SIG-M5 (cell line): ENCODE measurements at regions not wholly inside any gene's neighbourhood (a gene's known extent, or its start where the extent isn't known, plus 50 kb on each side); places are given as distances from the start of the nearest gene placed in this dataset.
"Not testable (repeated sequence)": the region's sequence is repeated elsewhere in the genome, so short reads cannot be mapped to it uniquely, and the experiment has no call there.

ENCODE experiments used
- DNase-seq: peaks from one replicate; lab custom pipeline; 2025; lab: John Stamatoyannopoulos, UW

DNA sequence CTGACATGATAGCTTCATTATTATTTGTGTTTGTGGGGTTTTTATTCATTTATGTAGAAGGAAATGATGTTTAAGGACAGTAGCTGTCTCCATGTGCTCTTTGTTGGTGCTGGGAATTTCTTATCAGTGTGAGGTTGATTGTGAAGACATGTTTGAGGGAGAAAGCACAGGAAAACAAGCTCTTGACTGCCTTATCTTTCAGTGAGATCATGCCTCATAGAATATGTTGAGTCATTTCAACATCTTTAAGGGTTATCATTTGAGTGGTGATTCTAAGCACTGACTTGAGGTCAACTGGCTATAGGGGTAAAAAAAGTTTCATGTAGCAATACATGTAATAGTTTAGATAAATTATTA is 405.1 kb upstream of the ADAMTS5 start:
- no peak for DNase-seq

DNA sequence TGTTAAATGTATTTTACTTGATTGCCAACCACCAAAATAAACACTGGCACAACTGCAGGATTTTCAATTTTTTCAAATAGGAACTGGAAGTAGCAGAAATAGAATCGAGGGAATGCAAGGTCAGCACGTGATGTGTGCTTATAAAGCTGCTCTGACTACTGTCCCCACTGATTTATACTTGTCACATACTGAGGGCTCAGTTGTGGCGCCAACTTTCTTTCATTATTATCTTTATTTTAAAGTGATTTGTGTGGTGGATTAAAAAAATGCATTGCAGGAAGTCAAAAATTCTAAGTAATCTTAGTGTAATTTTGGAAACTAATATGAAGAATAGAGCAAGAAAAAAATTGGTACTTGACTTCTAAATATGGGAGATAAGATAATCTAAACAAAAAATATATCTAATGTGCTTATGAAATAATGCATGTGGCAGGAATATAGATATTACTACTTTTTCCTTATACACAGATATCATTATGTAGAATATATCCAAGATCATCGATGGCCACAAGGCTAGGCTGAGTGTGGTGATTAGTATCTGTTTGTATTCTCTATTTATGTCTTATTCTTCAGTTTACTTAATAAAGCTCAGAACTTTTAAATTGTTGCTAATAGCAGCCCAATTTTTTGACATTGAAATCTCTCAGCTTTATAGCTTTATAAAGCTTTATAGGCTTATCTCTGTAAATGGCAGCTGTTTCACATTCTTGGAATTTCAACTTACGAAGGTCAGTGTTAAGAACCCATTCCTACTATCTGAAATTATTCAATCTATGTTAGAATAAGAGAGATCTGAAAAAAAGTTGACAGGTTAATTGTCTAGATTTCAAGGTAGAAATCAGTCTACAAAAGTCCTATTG is 404.5 kb upstream of the ADAMTS5 start:
- no peak for DNase-seq

DNA sequence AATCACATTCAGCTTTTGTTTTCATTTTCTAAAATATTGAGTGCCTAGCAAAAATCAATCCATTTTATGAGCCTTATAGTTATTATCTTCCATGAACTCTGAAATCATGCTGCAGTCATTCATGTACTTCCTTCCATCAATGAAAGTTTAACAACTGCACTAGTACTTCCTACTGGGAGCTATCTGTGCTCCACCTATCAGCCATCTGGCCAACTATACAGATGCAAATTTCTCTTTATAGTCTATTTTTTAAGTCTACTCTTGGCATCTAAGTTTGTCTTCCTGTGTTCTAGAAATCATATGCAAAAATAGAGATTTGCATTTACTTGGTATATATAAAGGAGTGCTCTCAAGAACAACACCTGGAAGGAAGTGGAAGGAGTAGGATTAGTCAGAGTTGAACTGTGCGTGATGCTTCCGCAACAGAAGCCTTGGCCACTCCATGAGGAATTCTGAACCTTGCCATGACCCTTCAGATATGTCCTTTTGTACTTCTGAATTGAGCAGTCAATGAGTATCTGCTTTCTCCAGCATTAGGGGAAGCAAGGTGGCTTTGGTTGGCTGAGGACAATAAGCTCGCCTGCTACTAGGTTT is 403.2 kb upstream of the ADAMTS5 start:
- DNase-seq: no peak

DNA sequence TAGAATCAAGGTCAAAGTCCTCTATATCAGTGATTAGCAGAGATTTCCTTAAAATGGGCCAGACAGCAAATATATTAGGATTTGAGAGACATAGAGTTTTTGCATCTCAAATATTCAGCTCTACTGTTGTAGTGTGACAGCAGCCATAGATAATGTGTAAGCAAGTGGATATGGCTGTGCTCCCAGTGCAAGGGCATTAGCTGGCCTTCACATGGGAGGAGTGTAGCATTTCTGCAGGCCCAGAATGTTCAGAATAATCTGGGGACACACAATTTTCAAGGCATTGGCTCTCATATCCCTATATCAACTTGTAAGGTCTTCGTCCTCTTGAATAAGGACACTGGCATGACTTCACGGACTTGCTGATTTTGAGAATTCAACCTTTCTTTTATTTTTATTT is 402.3 kb upstream of the ADAMTS5 start:
- DNase-seq: no peak

DNA sequence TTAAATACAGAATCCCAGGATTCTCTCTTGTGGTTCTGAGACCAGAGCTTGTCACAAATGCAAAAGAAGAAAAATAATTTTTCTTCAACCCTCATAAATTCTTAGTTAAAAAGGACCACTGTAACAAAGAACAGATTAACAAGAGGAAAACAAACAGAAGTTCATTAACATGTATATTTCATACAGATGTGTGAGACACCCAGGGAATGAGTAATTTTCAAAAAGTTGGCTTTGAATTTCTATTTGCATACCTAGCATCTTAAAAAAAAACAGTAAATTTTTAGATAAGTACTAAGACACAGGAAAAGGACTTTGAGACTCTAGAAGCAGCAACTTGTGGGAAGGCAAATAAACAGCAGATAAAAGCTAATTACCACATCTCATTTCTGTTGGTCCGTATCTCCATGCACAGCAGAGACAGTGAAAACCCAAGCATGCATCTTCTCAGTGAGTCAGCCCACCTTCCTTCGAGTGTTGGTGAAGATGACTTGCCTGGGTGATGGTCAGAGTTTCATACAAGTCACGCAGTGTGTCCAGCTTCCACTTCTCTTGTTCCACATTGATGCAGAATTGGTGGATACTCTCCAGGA is 399.9 kb upstream of the ADAMTS5 start:
- no peak for DNase-seq

DNA sequence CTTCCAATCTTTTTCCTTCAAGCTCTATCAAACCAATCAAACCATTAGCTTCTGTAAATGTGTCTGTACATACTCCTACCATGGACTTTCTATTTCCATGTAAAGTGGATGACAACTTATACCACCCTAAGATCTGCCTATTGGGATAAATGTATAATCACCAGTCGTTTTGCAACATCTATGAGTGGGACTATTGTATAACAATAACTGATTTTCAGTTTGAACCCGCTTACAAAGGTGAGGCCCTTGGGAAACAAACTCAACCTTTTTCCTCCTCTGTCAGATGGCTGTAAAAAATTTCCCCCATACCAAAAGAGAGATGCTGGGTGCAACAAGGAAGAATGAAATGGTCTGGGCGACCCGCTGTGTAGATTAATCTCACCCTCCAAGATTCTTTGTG is 399.1 kb upstream of the ADAMTS5 start:
- no peak for DNase-seq

DNA sequence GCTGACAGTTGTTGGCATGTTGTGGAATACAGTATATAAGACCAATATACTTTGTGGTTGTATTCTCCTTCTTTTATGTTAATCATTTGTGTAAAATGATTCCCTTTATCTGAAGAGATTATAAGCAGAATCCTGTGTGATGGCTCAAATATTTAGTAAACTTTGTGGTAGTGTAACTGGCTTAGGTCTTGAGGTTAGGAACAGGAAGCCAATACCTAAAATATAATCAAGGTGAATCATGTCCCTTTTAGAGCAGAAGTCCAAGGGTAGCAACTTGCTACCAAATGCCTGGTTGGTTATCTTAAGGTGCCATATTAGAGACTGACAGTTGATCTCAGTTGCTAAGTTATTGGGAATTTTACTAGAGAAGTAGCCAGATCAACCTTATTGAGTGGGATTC is 398.5 kb upstream of the ADAMTS5 start:
- no peak for DNase-seq

DNA sequence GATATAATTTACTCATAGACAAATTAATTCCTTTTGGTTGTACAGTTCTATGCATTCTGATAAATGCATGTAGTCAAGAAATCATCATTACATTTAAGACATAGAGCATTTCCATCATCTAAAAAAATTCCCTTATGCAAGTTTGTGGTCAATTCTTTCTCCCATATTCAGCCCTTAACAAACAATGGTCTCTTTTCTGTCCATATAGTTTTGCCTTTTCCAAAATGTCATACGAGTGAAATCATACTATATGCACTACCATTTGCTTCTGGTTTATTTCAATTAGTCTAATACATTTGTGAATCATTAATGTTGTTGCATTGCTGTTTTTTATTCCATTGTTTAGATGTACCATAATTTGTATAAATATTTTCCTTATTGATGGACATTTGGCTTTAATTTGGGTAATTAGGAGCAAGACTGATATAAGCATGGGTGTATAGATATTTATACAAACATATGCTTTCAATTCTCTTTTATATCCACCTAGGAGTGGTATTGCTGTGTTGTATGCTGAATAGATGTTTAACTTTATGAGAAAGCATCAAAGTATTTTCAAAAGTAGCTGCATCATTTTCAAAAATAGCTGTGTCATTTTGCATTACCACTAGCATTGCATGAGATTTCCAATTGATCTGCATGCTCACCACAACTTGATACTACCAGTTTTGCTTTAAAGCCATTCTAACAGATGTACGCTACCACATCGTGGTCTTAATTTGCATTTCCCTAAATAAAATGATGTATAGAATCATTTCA is 397.0 kb upstream of the ADAMTS5 start:
- no peak for DNase-seq

DNA sequence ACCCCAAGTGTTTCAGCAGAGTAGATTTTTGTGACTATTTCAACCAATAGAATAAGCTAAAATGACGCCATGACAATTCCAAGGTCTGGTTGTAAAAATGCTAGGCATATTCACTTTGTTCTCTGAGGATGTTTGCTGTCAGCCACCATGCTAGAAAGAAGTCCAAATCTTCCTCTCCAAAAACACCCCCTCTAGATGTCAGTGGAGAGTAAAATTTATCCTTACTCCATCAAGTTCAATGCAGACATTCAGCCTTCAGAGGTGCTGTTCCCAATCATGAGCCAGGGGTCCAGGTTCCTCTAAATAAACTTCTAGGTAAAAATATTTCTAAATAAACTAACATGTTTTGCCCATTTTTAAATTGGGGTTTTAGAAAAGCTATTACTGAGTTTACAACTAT is 395.4 kb upstream of the ADAMTS5 start:
- DNase-seq: no peak

DNA sequence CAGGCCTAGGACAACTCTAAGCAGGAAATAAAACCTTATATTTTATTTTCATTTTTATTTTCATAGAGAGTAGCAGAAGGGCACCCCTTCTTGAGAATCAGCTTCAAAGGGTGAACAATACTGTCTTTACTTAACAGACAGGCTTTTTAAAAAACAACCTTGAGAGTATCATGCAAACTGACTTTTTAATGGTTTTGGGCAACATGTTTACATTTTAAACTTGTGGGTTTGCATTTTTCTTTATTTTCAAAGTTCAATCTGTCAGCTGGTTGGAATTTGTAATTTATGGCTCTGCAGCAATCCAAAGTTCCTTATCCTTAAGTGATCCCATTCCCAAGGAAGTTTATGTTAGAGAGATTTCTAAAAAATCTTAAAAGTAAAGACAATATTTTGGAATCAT is 392.3 kb upstream of the ADAMTS5 start:
- DNase-seq: no peak

DNA sequence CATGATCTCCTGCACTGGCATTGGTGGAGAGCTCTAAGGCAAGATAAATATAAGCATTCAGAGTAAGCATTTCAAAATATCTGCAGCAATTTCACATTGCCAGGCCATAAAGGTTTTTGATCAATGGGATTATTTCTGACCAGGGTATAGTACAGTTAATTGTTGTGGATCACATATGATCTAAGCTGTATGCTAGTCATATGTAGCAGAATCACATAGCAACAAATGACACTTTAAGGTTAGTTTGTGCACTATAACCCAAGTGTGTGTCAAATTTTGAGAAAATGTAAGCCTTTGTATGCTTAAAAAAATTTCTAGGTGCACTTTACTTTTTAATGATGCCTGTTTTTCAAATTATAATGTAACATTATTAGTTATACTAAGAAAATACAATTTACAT is 386.0 kb upstream of the ADAMTS5 start:
- DNase-seq: no peak

DNA sequence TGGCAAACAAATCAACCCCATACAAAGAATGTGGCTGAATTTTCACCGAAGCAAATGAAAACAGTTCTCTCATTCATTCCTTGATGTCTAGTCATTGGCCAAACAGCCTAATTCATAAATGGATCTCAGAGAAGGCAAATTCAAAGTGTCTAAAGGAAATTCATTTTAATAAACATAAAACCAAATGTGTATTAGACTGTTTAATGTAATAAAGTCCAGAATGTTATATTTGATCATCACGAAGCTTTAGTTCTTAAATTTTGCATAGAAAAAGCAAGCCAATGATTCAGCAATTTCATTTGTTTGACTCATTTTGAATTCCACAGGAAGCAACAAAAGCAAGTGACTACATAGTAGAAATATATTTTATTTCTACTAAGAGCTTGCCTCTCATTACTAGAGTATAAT is 379.2 kb upstream of the ADAMTS5 start:
- DNase-seq: no peak

DNA sequence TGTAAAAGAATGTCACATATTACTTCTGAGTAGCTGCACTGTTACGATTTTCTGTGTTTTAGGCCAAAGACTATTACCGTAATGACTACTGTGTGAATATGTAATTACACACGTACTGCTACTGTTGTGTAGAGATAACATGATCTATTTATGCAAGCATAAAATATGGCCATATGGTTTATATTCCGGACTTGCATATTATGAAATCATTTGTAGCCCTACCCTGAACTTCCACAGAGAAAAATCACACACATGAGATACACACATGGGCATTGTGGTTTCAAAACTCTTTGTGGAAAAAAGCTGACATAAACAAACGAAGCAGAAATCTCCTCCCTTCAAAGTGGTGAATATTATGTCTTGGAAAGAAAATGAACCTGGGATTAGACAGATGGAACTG is 373.0 kb upstream of the ADAMTS5 start:
- no peak for DNase-seq

DNA sequence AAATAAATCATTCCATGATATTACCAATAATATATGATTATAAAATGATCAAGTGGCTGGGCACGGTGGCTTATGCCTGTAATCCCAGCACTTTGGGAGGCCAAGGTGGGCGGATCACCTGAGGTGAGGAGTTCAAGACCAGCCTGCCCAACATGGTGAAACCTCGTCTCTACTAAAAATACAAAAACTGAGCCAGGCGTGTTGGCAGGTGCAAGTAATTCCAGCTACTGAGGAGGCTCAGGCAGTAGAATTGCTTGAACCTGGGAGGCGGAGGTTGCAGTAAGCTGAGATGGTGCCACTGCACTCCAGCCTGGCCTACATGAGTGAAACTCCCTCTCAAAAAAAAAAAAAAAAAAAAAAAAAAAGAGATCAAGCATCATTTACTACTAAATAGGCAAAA is 371.1 kb upstream of the ADAMTS5 start:
- DNase-seq: not testable (repeated sequence)

DNA sequence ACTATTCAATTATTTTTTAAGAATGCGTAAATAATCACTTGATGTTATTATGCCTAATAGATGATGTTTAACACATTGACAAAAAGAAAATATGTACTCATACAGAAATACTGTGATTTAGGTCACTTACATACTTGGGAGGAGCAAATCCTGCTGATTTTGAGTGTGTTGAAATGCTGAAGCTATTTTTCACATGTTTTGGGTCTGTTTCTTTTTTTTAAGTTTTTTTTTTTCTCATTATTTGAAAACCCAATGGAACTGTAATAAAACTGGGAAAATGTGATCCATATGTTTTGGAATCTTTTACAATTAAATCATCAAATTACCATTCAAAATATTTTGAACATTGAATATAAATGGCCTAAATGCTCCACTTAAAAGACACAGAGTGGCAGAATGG is 366.2 kb upstream of the ADAMTS5 start:
- DNase-seq: no peak

DNA sequence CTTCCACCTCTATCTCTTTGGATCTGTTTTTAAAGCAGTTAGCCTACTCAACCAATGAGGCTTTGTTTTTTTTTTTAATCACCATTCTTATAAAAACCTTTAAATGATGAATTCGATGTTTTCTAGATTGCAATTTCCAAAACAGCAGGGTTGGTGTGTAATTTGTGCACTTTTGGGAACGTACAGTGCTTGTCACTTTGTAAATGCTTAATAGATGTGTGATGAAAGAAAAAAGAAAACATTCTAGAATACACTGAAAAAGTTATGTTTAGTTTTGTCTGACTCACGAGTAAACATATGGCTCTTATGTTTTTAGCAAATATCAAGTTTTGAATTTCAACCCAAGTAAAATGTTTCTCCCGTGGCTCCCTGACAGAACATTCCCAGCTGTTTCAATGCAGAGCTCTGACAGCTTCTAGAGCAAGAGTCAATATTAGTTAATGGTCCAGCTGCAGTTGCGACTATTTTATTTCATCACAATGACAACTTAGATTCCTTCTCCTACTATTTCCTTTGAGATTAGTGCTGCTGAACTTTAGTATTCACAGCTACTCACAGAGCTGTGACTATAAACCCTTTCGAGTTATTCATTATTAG is 362.5 kb upstream of the ADAMTS5 start:
- no peak for DNase-seq

DNA sequence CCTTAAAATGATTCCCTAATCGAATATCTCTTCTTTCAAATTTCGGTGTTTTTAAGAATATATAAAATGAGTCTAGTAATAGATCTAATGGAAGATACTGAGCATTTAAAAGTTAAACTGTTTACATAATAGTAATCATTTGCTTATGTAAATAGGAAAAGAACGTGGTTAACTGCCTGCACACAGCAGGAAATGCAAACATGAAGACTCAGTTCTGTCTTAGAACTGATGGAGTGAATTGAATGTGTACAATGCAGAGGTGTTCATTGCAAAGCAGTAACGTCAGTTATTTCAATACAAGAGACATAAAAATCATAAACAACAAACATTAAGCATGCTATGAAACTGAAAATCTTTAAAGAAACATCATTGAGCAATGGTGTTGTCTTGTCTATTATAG is 359.4 kb upstream of the ADAMTS5 start:
- no peak for DNase-seq

DNA sequence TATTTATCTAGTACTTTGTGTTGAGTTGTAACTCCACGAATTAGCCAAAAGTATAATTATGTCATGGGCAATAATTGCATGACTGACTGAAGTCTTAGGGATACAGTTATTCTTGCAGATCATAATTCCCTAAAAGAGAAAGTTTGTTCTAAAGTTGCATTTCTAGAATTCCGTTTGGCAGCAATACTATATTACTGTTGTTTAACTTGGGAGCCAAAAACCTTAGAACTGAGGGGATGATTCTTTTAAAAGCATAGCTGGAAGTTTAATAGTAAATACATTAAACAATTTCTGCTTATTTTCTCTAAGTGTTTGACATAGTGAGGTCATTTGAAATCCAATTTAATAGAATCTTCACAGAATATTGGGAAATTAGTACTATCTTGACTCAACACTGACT is 356.4 kb upstream of the ADAMTS5 start:
- DNase-seq: no peak

DNA sequence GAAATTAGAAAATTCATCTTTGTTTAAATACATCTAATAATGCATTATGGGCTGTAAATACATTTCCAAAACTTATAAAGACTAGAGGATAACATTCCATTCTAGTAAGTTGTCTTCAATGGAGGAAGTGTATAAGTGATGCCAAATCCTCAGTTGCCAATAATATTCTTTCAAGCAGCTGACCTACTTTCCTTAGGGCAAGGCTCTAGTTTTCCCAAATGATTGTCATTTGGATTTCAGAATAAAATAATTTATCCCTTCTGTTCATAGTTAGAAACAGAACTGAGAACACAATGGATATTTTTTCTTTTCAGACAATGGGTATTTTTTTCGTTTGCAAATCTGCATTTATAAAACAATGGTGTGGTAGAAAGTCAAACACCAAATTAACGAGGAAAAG is 354.9 kb upstream of the ADAMTS5 start:
- DNase-seq: no peak

DNA sequence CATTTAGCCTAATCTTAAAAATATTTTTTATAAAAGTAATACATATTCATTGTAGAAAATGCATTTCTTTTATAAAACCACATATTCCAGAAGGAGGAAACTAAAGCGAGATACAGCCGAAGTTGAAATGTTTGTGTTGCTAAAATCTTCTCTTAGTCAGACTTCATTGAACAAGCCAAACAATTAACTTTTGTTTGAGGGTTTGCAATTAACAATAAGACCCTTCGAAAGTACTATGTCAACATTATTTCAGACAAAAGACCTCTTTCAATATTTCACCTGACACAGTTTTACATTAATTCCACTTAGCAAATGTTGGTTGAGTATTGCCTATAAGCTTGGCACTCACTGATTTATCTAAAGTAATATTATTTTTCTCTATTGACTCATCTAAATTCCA is 354.0 kb upstream of the ADAMTS5 start:
- DNase-seq: no peak

DNA sequence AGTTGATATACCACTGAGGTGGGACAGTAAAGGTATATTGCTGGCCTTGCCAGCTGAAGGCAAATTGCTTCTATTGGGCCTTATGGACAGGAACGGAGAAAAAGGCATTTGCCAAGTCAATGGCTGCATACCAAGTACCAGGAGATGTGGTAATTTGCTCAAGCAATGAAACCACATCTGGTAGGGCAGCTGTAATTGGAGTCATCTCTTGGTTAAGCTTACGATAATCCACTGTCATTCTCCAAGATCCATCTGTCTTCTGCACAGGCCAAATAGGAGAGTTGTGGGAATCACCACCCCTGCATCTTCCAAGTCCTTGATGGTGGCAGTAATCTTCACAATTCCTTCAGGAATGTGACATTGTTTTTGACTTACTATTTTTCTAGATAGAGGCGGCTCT is 350.7 kb upstream of the ADAMTS5 start:
- DNase-seq: not testable (repeated sequence)

DNA sequence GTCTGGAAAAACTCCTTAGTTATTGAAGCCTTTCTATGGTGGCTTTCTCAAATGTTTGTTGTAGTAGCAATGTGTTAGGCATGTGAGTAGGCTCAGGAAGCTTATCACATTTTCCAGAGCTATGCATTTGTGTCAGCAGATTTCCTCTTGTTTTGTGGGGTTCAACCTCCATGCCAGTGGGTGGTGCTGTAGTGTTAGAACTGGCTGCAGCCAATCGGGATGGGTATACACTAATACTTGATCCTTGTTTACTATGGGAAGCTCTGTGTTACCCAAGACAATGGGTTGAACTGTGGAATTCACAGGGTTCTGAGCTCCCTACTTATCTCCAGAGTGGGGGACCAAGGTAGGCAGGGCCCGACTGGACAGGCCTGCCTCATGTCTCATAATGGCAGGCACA is 348.5 kb upstream of the ADAMTS5 start:
- no peak for DNase-seq

DNA sequence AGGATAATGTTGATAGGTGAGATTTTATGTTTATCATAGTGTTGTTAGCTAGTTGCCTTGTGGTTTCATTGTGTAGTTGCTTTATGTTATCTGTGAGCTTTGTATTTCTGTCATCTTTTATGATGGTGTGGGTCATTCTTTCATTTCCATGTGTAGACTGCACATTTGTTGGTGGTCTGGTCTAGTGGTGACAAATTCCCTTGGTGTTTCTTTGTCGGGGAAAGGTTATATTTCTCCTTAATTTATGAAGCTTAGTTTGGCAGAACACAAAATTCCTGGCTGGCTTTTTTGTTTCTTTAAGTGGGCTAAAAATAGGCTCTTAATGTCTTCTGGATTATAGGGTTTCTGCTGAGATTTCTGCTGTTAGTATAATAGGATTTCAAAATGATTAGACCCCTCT is 347.2 kb upstream of the ADAMTS5 start:
- DNase-seq: no peak
